ENCODE measurements at regions not wholly inside any gene's neighbourhood (a gene's known extent, or its start where the extent isn't known, plus 50 kb on each side); places are given as distances from the start of the nearest gene placed in this dataset.

- DNase-seq, result no peak
These were observed 397.3 kb upstream of the MIR17HG start for GRCh38 chr13:90950160-90950559.

GRCh38 chr13:90951663-90952062 is 395.8 kb upstream of the MIR17HG start:
- DNase-seq, result peak; percentile 44

GRCh38 chr13:90952326-90952725 is 395.2 kb upstream of the MIR17HG start:
- DNase-seq, result no peak

GRCh38 chr13:90954605-90955195 is 392.8 kb upstream of the MIR17HG start:
- DNase-seq, result no peak

GRCh38 chr13:90956031-90956430 is 391.5 kb upstream of the MIR17HG start:
- no peak for DNase-seq

- no peak for DNase-seq
These were observed 388.6 kb upstream of the MIR17HG start for GRCh38 chr13:90958866-90959265.

- DNase-seq, result peak; percentile 31
These were observed 379.2 kb upstream of the MIR17HG start for GRCh38 chr13:90968166-90968904.

GRCh38 chr13:90974249-90974975 is 373.1 kb upstream of the MIR17HG start:
- peak; percentile 23 for DNase-seq

GRCh38 chr13:90979059-90979458 is 368.4 kb upstream of the MIR17HG start:
- DNase-seq, result no peak

GRCh38 chr13:90984756-90985155 is 362.7 kb upstream of the MIR17HG start:
- no peak for DNase-seq

- no peak for DNase-seq
These were observed 352.5 kb upstream of the MIR17HG start for GRCh38 chr13:90995001-90995400.

- no peak for DNase-seq
These were observed 351.9 kb upstream of the MIR17HG start for GRCh38 chr13:90995614-90996013.

- no peak for DNase-seq
These were observed 349.5 kb upstream of the MIR17HG start for GRCh38 chr13:90997951-90998350.

- no peak for DNase-seq
These were observed 348.1 kb upstream of the MIR17HG start for GRCh38 chr13:90999401-90999800.

- DNase-seq, result no peak
These were observed 346.1 kb upstream of the MIR17HG start for GRCh38 chr13:91001371-91001770.

- no peak for DNase-seq
These were observed 332.8 kb upstream of the MIR17HG start for GRCh38 chr13:91014696-91015095.

GRCh38 chr13:91017031-91017668 is 330.3 kb upstream of the MIR17HG start:
- DNase-seq, result peak; percentile 52

GRCh38 chr13:91017669-91018053 is 329.8 kb upstream of the MIR17HG start:
- no peak for DNase-seq

- no peak for DNase-seq
These were observed 326.9 kb upstream of the MIR17HG start for GRCh38 chr13:91020461-91021034.

GRCh38 chr13:91024157-91024792 is 323.2 kb upstream of the MIR17HG start:
- DNase-seq, result no peak

- DNase-seq, result no peak
These were observed 322.0 kb upstream of the MIR17HG start for GRCh38 chr13:91025442-91025841.

GRCh38 chr13:91031508-91031907 is 316.0 kb upstream of the MIR17HG start:
- DNase-seq, result no peak

- no peak for DNase-seq
These were observed 315.4 kb upstream of the MIR17HG start for GRCh38 chr13:91032104-91032503.

All from NCI-H345 (cell line).